ENCODE measurements at regions not wholly inside any gene's neighbourhood (a gene's known extent, or its start where the extent isn't known, plus 50 kb on each side); places are given as distances from the start of the nearest gene placed in this dataset.

DNA sequence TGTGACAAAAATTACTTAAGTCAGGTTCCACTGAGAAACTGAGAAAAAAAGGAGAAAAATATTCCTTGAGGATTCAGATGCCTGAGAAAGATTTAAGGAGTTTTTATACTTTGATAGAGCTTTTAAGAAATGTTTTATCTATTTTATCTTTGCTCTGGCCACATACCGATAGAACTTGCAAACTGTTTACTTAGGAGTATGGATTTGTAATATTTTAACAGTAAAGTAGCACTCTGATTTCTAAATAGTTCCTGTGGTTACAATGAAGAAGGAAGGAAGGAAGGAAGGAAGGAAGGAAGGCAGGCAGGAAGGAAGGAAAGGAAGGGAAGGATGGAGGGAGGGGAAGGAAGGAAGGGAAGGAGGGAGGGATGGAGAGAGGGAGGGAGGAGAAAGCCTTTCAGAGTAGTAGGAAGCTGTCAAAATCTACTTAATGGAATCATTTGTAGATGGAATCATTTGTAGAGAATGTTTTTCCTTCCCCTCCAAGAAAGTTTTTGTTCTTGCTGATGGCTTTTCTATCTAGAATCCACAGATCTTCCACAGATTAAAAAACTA is 489.0 kb upstream of the ANKRD30A start:
- intact Hi-C loops (cut with micrococcal nuclease) = no loop called here

DNA sequence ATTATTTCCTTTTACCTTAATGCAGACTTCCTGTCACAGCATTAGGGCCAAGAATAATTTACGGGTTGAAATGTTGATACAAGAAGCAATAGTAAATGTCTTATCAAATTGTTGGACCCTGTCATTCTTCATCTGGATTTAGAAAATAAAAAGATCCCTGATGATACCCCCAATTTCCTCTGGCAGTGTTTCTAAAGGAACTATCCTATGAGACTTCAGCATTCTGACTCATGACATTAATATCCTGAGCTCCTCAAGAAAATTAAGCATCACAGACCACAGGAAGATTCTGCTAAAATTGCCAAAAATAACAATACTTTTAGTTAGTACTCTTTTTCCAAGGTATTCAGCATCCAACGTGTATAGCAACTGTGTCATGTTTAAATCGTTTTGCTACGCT is 490.5 kb upstream of the ANKRD30A start:
- intact Hi-C loops (cut with micrococcal nuclease) = no loop called here

DNA sequence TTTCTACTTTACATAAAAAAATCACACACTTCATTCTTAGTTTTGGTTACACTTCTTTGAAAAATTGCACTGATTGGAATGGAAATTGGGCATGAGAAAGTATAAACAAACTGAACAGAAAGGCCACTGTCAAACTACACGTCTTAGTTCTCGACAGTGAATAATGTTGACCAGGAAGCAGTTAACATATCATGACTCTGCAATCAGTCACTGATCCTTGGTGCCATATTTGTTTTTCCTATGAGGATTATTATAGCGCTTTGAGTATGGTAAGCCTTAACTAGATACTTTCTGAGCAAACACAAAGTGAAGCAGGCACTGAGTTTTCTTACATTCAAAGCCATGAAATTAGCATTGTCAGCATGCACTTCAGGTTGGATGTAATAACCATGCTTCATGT is 495.1 kb upstream of the ANKRD30A start:
- intact Hi-C loops (cut with micrococcal nuclease) = no loop called here

DNA sequence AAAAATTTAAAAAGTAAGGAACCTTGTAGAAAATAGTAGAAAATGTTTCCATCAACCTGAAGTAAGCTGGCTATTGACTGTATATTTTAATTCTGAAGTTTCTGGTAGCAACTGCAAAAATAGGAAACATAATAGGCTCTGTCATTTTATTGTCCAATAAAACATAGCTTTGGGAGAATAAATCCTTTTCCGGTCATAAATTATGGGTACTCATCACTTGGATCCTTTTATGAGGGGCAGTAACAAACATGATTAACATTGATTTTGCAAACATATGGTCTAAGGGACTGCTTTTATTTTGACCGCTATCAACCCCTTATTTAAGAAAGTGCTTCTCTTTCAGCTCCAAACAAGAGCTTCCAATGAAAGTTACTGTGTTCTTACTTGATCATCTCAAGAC is 495.9 kb upstream of the ANKRD30A start:
- intact Hi-C loops (cut with micrococcal nuclease) = no loop called here

DNA sequence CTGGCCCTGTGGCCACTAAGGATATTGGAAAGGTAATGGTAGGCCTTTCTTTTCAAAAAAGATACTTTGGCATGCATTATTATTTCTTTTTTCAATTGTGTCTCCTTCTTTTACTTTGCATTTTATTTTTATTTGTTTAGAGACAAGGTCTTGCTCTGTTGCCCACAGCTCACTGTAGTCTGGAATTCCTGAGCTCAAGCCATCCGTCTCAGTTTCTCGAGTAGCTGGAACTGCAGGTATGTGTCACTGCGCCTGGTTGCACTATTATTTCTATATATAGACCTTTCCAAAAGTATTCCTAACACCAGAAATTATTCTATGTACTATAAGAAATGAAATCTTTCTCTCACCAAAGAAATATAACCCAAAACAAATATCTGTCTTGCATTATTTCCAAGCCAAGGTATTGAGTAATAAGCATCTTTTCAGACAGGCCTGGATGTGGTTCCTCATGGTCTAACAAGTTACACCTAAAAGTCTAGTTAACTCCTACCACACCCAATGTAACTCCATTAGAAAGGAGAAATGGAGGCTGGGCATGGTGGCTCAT is 500.8 kb upstream of the ANKRD30A start:
- intact Hi-C loops (cut with micrococcal nuclease) = no loop called here

DNA sequence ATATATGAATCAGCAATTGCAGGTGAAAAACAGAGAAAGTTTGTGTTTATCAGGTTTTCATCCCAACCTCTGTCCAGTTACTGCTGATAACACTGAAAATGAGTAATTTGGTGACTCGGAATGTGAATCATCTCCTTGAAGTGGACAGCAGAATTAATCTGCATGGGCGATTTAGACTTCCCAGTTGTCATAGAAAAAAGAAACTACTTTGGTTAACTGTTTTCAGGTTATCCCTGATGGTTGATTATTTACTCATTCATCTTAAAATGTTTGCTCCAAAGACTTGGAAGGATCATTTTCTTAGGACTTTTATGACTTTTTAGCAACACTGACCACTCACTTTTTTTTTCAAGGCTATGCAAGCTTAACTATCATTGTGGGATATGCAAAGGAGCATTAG is 504.1 kb upstream of the ANKRD30A start:
- intact Hi-C loops (cut with micrococcal nuclease) = no loop called here

DNA sequence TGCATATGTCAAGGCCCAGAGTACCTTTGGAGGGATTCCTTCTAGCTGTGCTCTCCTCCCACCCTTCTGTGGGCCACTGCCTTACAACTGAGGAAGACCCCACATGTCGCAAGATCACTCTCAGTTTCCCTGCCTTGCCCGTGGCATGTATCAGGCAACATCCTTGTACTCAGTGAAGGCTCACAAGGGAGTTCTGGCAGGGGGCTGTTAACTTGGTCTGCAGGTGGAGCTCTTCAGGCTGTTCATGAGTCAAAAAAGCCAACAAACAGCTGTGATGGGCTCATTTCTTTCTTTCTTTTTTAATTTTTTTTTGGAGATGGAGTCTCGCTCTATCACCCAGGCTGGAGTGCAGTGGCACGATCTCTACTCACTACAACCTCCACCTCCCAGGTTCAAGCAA is 513.0 kb upstream of the ANKRD30A start:
- intact Hi-C loops (cut with micrococcal nuclease) = no loop called here

DNA sequence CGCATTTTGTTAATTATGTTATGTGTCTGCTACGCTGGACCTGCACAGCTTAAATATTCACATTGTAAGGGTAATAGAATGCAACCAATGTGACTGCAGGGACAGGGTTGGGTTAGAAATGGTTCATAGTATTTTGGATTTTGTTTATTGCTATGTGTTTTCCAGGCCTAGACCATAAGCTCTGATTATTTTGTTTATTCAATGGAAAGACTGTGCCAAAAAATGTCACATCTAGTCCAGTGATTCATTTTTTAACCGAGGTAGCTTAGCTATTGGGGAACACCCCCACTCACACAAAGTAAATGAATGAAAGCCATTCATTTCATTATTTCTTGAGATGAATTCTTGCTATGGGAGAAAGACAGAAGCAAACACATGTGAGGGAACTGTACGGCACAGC is 516.5 kb upstream of the ANKRD30A start:
- intact Hi-C loops (cut with micrococcal nuclease) = no loop called here

DNA sequence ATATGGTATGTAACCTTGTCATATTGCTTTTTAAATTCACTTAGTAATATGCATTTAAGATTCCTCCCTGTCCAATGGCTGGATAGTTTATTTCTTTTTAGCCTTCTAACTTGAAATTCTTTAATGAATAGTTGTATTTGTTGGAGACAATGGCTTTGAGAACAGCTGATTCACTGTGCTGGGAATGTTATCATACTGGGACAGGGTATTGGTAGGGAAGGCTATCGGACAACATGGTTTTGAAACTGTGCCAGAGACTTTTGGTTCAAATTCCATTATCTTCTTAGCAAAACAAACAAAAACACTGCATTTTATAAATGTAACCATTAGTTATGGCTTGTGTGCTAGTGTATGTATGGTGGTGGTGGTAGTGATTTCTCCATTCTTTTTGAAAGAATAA is 517.1 kb upstream of the ANKRD30A start:
- intact Hi-C loops (cut with micrococcal nuclease) = no loop called here

DNA sequence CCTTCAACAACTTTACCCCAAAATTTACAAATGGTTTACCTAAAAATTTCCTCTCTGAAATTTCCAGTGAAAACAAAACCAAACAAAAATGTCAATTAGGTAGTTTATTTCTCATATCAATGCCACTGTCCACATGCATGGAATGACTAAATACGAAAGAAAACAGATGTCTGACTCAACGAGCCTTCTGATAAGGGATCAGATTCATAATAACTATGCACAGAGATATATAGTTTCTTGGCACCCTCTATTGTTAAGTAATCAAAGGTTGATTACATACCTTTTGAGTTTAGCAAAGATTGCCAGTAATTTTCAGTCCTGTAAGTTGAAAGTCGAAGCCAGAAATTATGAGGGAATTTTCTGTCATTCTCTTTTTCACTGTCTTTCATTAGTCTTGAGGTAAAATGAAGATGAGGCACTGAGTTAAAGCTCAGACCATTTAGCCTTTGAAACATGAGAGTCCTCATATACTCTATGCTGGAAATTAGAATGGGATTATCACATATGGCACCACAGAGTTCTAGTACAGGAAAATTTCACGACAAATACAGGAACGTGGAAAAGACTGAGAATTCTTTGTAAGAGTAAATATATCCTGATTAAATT is 519.1 kb upstream of the ANKRD30A start:
- intact Hi-C loops (cut with micrococcal nuclease) = no loop called here

DNA sequence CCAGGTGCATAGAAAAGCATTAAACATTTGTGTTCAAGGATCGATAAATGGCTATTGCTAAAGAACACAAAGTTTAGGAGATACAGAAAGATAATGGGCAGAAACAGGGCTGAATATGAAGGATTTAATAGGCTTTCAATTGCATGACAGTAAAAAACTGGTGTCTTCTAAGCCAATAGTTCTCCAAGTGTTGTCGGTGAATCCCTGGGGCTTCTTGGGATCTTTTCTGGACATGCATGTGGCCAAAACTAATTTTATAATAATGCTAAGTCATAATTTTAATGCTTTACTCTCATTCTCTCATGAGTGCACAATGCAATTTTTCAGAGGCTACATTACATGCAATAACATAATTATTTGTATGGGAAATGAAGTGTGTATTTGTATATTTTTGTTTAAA is 521.1 kb upstream of the ANKRD30A start:
- intact Hi-C loops (cut with micrococcal nuclease) = no loop called here

DNA sequence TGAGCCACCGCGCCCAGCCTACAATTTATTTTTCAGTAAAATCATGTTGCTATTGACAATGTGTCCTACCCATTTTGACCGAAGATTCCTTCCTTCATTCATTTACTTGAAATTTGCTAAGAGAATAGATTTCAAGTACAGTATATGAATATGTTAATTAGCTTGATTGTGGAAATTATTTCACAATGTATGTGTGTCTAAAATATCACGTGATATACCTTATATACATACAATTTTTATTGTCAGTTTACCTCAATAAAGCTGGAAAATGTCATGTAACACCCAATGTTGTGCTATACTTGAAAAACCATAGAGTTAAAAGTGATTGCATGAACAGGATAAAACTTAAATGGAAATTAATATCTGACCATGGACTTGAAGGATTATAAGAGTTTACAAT is 521.7 kb upstream of the ANKRD30A start:
- intact Hi-C loops (cut with micrococcal nuclease) = no loop called here

DNA sequence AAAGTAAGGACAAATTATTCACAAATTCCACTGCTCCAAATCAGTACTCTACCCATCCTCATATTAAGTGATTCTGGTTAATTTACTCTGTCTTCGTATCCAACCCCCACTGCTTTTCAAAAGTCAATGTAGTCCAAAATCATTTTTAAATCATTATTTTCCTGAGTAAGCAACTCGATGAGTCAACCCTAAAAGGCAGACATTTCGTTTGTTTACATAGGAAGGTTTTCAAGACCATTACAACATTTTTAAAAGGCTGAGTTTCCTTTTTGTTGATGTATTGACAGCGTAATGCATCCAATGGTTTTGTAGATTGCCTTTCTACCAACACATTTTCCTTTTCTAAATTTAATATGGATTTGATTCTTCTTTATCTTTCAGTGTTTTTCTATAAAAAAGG is 523.0 kb upstream of the ANKRD30A start:
- intact Hi-C loops (cut with micrococcal nuclease) = no loop called here

DNA sequence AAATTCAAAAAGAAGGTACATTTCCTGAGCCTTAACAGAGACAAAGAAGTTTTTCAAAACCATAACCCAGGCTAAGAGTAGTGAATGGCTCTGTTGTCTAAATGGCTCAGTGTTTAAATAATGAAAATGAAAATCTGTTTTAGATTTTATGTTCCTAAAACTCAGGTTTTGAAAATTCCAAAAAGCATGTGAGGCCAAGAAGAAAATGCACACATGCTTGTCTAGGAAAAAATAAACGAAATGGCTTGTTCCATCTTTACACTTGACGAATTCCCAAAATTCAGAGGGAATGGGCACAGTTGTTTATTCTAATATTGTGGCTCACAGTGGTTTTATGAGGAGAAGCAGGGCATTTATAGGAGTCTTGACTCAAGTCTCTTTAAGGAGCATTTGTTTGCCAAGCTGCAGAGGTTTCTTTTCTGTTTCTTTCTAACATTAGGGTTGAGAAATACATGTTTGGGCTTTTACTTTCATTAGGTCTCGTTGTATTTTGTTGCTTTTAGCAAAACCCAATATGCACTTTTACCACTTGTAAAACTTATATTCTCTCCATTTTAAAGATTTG is 527.6 kb upstream of the ANKRD30A start:
- intact Hi-C loops (cut with micrococcal nuclease) = no loop called here

DNA sequence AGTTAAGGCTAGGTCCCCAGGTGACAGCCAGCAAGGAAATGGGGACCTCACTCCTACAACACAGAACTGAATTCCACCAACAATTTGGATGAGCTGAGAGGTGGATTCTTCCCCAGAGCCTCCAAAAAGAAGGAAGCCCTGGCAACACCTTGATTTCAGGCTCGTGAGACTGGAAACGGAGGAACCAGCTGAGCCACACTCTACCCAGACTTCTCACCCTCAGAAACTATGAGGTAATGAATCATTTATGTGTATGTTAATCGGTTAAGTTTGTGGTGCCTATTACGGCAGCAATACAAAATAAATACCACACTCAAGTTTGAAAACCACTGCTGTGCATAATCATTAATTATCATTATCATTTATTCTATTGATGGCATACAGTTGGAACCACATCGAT is 532.4 kb upstream of the ANKRD30A start:
- intact Hi-C loops (cut with micrococcal nuclease) = no loop called here

DNA sequence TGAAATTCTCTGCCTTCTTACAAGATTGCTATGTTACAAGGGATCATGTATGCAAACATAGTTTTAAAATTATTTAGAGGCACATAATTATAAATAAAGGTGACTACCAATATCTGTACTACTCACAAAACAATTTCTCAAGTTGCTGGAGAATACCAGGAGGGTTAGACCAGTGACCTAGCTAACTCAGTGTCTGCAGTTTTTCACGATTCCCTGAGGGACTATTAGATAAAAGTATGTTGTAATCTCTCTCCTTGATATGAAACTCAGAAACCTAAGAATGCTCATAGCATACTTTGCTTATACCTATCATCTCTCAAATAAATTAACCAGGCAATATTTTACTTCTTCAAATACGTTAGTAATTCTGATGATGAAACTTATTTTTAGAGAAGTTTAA is 534.0 kb upstream of the ANKRD30A start:
- intact Hi-C loops (cut with micrococcal nuclease) = no loop called here

DNA sequence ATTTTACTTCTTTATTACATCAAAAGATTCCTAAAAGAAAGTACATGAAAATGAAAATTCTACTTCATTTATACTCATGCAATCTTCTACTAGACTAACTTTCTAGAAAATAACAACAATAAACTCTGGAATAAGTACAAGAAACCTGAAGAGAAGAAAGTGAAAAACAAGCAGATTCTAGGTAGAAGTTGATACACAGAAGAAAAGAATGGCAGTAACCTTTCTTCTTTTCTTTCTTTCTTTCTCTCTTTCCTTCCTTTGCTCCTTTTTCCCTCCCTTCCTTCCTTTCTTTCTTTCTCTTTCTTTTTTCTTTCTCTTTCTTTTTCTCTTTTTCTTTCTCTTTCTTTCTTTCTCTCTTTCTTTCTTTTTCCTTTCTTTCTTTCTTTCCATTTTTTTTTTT is 541.7 kb upstream of the ANKRD30A start:
- intact Hi-C loops (cut with micrococcal nuclease) = no loop called here

DNA sequence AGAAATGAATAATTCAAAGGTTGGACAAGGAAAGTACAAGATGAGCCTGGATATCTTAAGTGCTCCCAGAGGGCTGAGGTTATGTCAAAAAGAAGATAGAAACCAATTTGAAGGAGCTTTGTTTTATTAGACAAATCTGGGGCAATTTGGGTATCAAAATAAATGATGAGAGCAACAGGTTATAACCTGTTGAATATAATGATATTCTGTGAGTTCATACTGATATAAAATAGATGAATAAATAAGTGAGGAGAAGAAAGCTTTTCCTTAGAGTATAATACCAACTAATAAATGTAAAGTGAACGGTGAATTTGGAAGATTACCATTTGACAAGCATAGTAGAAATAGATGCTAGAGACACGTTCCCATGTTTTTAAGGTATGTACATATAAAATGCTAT is 544.2 kb upstream of the ANKRD30A start:
- intact Hi-C loops (cut with micrococcal nuclease) = no loop called here

DNA sequence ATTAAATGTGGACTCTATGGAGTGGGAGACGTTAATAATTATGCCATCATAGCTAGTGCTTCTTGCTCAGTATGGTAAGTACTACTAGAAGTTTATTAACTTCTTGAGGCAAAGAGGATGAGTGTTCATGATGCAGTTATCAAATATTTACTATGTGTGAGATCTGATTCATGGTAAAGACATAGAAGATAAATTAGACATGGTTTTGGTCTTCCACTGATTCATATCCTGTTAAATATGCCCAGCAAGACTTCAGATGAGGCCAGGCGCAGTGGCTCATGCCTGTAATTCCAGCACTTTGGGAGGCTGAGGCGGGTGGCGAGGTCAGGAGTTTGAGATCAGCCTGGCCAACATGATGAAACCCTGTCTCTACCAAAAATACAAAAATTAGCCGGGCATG is 547.1 kb upstream of the ANKRD30A start:
- intact Hi-C loops (cut with micrococcal nuclease) = no loop called here

DNA sequence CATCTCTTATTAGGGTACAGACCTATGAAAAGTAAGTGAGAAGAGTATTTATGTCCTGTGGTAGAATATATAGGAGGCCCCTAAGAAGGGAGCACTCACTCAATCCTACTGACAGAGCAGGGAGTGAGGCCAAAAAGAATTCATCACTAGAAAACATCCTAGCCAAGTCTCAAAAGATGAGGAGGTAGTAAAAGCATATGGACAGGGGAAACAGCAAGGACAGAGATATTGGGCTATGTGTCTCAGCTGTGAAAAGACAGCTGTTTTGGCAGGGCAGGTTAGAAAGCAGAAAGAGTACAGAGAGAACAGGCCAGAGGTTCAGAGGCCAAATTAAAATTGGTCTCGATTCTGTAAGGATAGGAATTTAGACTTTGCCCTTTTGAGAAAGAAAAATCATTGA is 548.3 kb upstream of the ANKRD30A start:
- intact Hi-C loops (cut with micrococcal nuclease) = no loop called here

DNA sequence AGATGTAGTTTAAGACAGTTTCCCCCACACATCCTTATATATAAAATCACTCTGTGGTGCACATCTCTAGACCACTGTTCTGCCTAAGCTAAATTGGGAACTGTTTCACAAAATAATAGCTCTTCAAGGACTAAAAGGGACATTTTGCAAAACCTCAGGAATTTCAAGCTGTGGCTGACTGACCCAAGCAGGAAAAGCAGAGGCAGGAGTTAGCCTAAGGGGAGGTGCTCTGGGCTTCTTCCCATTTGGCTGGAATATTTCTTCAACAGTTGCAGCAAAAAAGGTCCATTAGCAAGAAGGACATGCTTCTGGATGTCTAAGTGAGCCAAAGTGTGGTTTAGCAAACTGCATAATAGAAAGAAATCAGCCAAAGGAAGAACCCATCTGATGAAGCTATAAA is 551.2 kb upstream of the ANKRD30A start:
- intact Hi-C loops (cut with micrococcal nuclease) = no loop called here

DNA sequence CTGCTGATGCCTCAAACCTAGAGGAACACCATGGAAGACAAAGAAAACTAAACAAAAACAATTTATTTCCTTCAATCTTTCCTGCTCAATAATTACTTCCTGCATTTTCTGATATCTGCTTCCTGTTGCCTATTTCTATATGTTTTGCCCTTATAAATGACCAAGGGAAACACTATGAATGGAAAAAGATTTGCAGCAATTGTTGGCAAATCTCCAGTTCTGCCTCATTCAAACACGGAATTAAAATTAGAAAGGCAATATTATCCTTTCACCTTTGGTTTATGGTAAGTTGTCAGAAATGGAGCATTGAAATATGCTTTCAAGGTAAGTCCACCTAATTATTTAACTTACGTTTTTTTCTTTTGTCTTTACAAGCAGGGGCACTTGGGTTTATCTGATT is 552.2 kb upstream of the ANKRD30A start:
- intact Hi-C loops (cut with micrococcal nuclease) = no loop called here

DNA sequence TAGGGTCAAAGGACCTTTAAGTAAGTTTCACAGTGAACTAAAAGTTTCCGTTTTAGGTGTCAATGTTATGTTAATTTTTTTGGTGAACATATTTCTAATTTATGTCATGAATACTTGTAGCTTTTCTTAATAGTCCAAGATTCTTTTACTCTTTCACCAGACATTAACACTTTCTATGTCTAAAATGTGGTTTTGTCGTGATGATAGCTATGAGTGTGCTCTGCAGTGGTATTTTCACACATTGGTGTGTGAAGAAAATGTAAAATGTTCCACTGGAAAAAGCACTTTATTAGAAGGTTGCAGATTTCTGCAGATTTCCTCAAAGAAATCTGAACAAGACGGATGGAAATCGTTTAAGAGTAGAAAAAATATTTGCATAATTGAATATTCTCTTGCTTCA is 561.0 kb upstream of the ANKRD30A start:
- intact Hi-C loops (cut with micrococcal nuclease) = no loop called here

Data from T-helper 1 cell treated with Interleukin-12 subunit alpha and Interleukin-12 subunit beta and Interleukin-4 antibody, amounts not matched to agents 30 ng/mL and 1 ng/mL, for 36 hours (primary cell).